Aorta (tissue), 5 donors: ENCODE measurements at regions not wholly inside any gene's neighbourhood (a gene's known extent, or its start where the extent isn't known, plus 50 kb on each side); places are given as distances from the start of the nearest gene placed in this dataset.

Experiments
- ATAC-seq: fragments of 200-7000 bp; cut with Tn5 transposase; one replicate; pipeline ENCODE4 v1.9.1; 2022; ENCODE audit warnings: moderate library complexity; ENCODE audit not compliant: low FRiP score
- DNase-seq, 2 donors: peaks; one replicate each; pipeline ENCODE4 v3.0.0-alpha.2; 2020
- H3K27ac ChIP-seq, 2 donors: one replicate each; pipeline ENCODE4 v1.5.1; 2013; ENCODE audit warnings: low read length in 2 of 2, mild to moderate bottlenecking in 2 of 2, moderate library complexity in 2 of 2, control low read depth in 1 of 2, inconsistent platforms in 1 of 2, low read depth in 1 of 2
- H3K27me3 ChIP-seq, 2 donors: one replicate each; pipeline ENCODE4 v1.6.1; 2013; ENCODE audit warnings: control low read depth in 1 of 2, low read length in 1 of 2, mild to moderate bottlenecking in 1 of 2, moderate library complexity in 1 of 2; ENCODE audit not compliant: insufficient read depth in 2 of 2, control insufficient read depth in 1 of 2
- H3K36me3 ChIP-seq, 2 donors: one replicate each; pipeline ENCODE4 v1.6.1; 2013; ENCODE audit warnings: control low read depth in 1 of 2, low read length in 1 of 2, mild to moderate bottlenecking in 1 of 2; ENCODE audit not compliant: insufficient read depth in 2 of 2, control insufficient read depth in 1 of 2
- H3K4me1 ChIP-seq, 2 donors: one replicate each; pipeline ENCODE4 v1.6.1; 2013; ENCODE audit warnings: low read length in 2 of 2, control low read depth in 1 of 2, mild to moderate bottlenecking in 1 of 2, moderate library complexity in 1 of 2; ENCODE audit not compliant: insufficient read depth in 2 of 2, control insufficient read depth in 1 of 2
- H3K4me3 ChIP-seq, 2 donors: one replicate each; pipeline ENCODE4 v1.5.1; 2013; ENCODE audit warnings: low read length in 2 of 2, control low read depth in 1 of 2, mild to moderate bottlenecking in 1 of 2
- H3K9me3 ChIP-seq: one replicate; pipeline ENCODE4 v1.6.1; 2013; ENCODE audit warnings: mild to moderate bottlenecking, low read length; ENCODE audit not compliant: control insufficient read depth
- WGBS, 2 donors: extraction: QIAGEN DNeasy Blood & Tissue Kit; methylation state at CpG; one replicate each; pipeline ENCODE4 v1.1.7; 2013; 5-methylcytosine and 5-hydroxymethylcytosine counted together
- intact Hi-C, 2 donors: fragments of 100-400 bp; cut with DNase I; formaldehyde crosslinking; loops; one replicate each; pipeline versions ENCODE4 v1.14.2 to v1.15.0; 2022
- donor health status: healthy with polysubstance abuse.
- donor health status: Bipolar disorder and iron deficiency.
- donor health status: DM: no; HTN: no; CAD: no.
- donor health status: DM: no; HTN: no; CAD: no.
- donor health status: DM: yes; HTN: yes; CAD: no.

GRCh38 chr2:156155319-156155718 lies 177.2 kb downstream of the NR4A2 start:
- no peak overlapping the region for H3K27ac ChIP-seq
- 82 to 86% methylated on average over 3 of the region's 3 CpGs for WGBS, 2 donors
- no peaks in the 10 kb centered on the region for H3K4me1 ChIP-seq
- H3K36me3 ChIP-seq, result no peaks in the 10 kb centered on the region
- no peak overlapping the region for H3K4me3 ChIP-seq
- intact Hi-C loops, result no loop called here
- H3K9me3 ChIP-seq, result no peaks in the 10 kb centered on the region
- no peak for DNase-seq
- no peak for ATAC-seq
- H3K27me3 ChIP-seq, result no peaks in the 10 kb centered on the region

DNA sequence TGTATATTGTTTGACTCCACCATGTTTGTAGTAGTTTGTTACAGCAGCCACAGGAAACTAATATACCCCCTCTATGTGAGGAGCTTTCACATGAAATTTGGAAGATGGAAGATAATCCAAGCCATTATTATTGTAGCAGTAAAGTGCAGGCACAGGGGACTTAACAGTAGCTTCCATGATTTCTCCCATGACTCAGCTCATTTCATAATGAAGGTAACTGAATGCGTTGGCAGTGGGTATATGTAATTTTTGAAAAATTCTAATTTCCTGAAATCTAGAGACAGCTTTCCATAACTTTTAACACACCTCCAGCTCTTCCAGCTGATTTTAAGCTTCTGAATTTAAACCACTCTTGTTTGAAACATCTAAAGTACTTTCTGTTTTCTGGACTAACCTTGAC lies 181.2 kb downstream of the NR4A2 start:
- intact Hi-C loops, result no loop called here

GRCh38 chr2:156147594-156148330 lies 184.8 kb downstream of the NR4A2 start:
- H3K27ac ChIP-seq, result no peak overlapping the region
- ATAC-seq (peak; percentile 11), DNase-seq (no peak)
- H3K9me3 ChIP-seq, result no peaks in the 10 kb centered on the region
- no peaks in the 10 kb centered on the region for H3K4me1 ChIP-seq
- 8 to 9% methylated on average over 4 of the region's 4 CpGs for WGBS, 2 donors
- intact Hi-C loops, result no loop called here
- H3K4me3 ChIP-seq, result no peak overlapping the region
- H3K27me3 ChIP-seq, result peaks cover 0 to 1% of the 10 kb centered on the region in 2 donors
- H3K36me3 ChIP-seq, result no peaks in the 10 kb centered on the region

More for the DNA sequence above, 181.2 kb downstream of the NR4A2 start:
- Histone ChIP-seq H3K27me3 (no peaks in the 10 kb centered on the region), H3K4me1 (no peaks in the 10 kb centered on the region), H3K36me3 (no peaks in the 10 kb centered on the region), H3K27ac (no peak overlapping the region), H3K9me3 (no peaks in the 10 kb centered on the region), H3K4me3 (no peak overlapping the region)
- DNase-seq (no peak), ATAC-seq (no peak)
- WGBS, 2 donors, result 89 to 100% methylated on average over 1 of the region's 1 CpG

GRCh38 chr2:156145976-156146375 lies 186.5 kb downstream of the NR4A2 start:
- Histone ChIP-seq H3K9me3 (no peaks in the 10 kb centered on the region), H3K36me3 (no peaks in the 10 kb centered on the region), H3K4me1 (no peaks in the 10 kb centered on the region), H3K27me3 (peaks cover 0 to 1% of the 10 kb centered on the region in 2 donors), H3K4me3 (no peak overlapping the region), H3K27ac (no peak overlapping the region)
- DNase-seq (no peak), ATAC-seq (no peak)
- 69% methylated on average over 3 of the region's 3 CpGs for WGBS, 2 donors
- intact Hi-C loops, result no loop called here

DNA sequence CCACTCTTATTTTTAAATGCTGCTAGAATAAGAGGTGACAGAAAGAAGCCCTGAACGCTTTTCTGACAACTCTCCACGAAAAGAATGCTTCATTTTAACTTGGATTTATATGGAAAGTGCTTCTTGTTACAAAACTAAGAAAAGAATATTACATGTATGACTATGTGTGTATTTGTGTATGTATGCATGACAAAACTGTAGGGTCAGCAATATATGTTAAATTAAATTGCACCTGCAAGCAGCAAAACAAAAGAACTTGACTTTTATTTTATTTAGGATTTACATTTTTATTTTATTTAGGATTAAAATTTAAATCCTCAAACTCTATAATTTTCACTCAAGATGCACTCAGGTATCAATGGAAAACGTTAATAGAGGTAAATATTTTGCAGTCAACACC lies 187.1 kb downstream of the NR4A2 start:
- H3K4me3 ChIP-seq, result no peak overlapping the region
- DNase-seq (no peak), ATAC-seq (no peak)
- no peak overlapping the region for H3K27ac ChIP-seq
- H3K27me3 ChIP-seq, result peaks cover 0 to 1% of the 10 kb centered on the region in 2 donors
- H3K9me3 ChIP-seq, result no peaks in the 10 kb centered on the region
- H3K36me3 ChIP-seq, result no peaks in the 10 kb centered on the region
- H3K4me1 ChIP-seq, result no peaks in the 10 kb centered on the region
- WGBS, 2 donors, result 75 to 76% methylated on average over 3 of the region's 3 CpGs
- intact Hi-C loops, result no loop called here

GRCh38 chr2:156136566-156136965 lies 196.0 kb downstream of the NR4A2 start:
- no peaks in the 10 kb centered on the region for H3K9me3 ChIP-seq

GRCh38 chr2:156134887-156135286 lies 197.6 kb downstream of the NR4A2 start:
- H3K4me3 ChIP-seq, result no peak overlapping the region
- intact Hi-C loops, result no loop called here
- H3K36me3 ChIP-seq, result no peaks in the 10 kb centered on the region
- H3K27me3 ChIP-seq, result no peaks in the 10 kb centered on the region
- DNase-seq (no peak), ATAC-seq (no peak)
- H3K9me3 ChIP-seq, result no peaks in the 10 kb centered on the region
- 85 to 88% methylated on average over 5 of the region's 5 CpGs for WGBS, 2 donors
- no peak overlapping the region for H3K27ac ChIP-seq
- no peaks in the 10 kb centered on the region for H3K4me1 ChIP-seq

More at GRCh38 chr2:156136566-156136965, 196.0 kb downstream of the NR4A2 start:
- no peak for DNase-seq
- Histone ChIP-seq H3K36me3 (no peaks in the 10 kb centered on the region), H3K4me3 (no peak overlapping the region), H3K27me3 (no peaks in the 10 kb centered on the region), H3K4me1 (no peaks in the 10 kb centered on the region), H3K27ac (no peak overlapping the region)
- 15 to 30% methylated on average over 4 of the region's 4 CpGs for WGBS, 2 donors
- intact Hi-C loops, result no loop called here
- ATAC-seq, result no peak

- no peaks in the 10 kb centered on the region for H3K9me3 ChIP-seq
- no peak overlapping the region for H3K27ac ChIP-seq
- no peak for ATAC-seq
- no peak overlapping the region for H3K4me3 ChIP-seq
- 79% methylated on average over 1 of the region's 1 CpG for WGBS, 2 donors
- intact Hi-C loops, result no loop called here
- no peaks in the 10 kb centered on the region for H3K4me1 ChIP-seq
- H3K27me3 ChIP-seq, result no peaks in the 10 kb centered on the region
- DNase-seq, result no peak
- no peaks in the 10 kb centered on the region for H3K36me3 ChIP-seq
Observed at GRCh38 chr2:156132941-156133340, 199.6 kb downstream of the NR4A2 start.

DNA sequence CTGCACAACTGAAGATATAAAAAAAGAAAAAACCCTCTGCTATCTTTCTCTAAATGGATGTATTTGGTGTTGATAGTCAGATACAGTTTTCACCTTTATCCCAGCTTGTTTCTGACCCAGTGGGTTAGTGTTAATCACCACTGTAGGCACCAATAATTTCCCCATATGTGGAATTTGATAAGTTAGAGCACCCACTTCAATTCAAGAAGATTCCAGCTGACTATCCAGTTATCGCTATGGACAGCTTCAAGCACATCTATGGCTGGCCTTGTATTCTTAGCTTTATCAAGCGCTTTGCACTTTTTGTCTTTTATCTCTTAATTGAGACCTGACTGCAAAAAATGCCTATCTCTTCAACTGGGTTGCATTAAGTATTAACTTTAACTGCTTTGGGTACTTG lies 200.4 kb downstream of the NR4A2 start:
- Histone ChIP-seq H3K9me3 (no peaks in the 10 kb centered on the region), H3K4me3 (no peak overlapping the region), H3K27ac (no peak overlapping the region), H3K36me3 (no peaks in the 10 kb centered on the region), H3K27me3 (no peaks in the 10 kb centered on the region), H3K4me1 (no peaks in the 10 kb centered on the region)
- 91 to 95% methylated on average over 2 of the region's 2 CpGs for WGBS, 2 donors
- DNase-seq, result no peak
- no peak for ATAC-seq
- intact Hi-C loops, result no loop called here
